ENCODE measurements at regions not wholly inside any gene's neighbourhood (a gene's known extent, or its start where the extent isn't known, plus 50 kb on each side); places are given as distances from the start of the nearest gene placed in this dataset.

GRCh38 chr2:236965021-236965840 is 120.5 kb upstream of the COPS8 start:
- DNase-seq = no peak

GRCh38 chr2:236965841-236966096 is 119.9 kb upstream of the COPS8 start:
- no peak for DNase-seq

GRCh38 chr2:236967499-236967783 is 118.2 kb upstream of the COPS8 start:
- DNase-seq = no peak

GRCh38 chr2:236968101-236968879 is 117.4 kb upstream of the COPS8 start:
- no peak for DNase-seq

GRCh38 chr2:236968880-236969534 is 116.7 kb upstream of the COPS8 start:
- DNase-seq = no peak

- no peak for DNase-seq
Measured at GRCh38 chr2:236969767-236970655, 115.7 kb upstream of the COPS8 start.

- no peak for DNase-seq
Measured at GRCh38 chr2:236970656-236971010, 115.1 kb upstream of the COPS8 start.

- DNase-seq = no peak
Measured at GRCh38 chr2:236971131-236971821, 114.4 kb upstream of the COPS8 start.

GRCh38 chr2:236971919-236972381 is 113.7 kb upstream of the COPS8 start:
- no peak for DNase-seq

- DNase-seq = no peak
Measured at GRCh38 chr2:236972491-236973342, 113.0 kb upstream of the COPS8 start.

GRCh38 chr2:236973343-236973980 is 112.2 kb upstream of the COPS8 start:
- no peak for DNase-seq

GRCh38 chr2:236974148-236974547 is 111.5 kb upstream of the COPS8 start:
- no peak for DNase-seq

GRCh38 chr2:236974752-236975151 is 110.9 kb upstream of the COPS8 start:
- no peak for DNase-seq

GRCh38 chr2:236975766-236976165 is 109.9 kb upstream of the COPS8 start:
- no peak for DNase-seq

- no peak for DNase-seq
Measured at GRCh38 chr2:236976266-236977062, 109.2 kb upstream of the COPS8 start.

- DNase-seq = no peak
Measured at GRCh38 chr2:236977063-236977851, 108.4 kb upstream of the COPS8 start.

- no peak for DNase-seq
Measured at GRCh38 chr2:236977852-236978398, 107.8 kb upstream of the COPS8 start.

- DNase-seq = no peak
Measured at GRCh38 chr2:236979664-236980063, 106.0 kb upstream of the COPS8 start.

- DNase-seq = no peak
Measured at GRCh38 chr2:236980961-236981360, 104.7 kb upstream of the COPS8 start.
